ENCODE measurements at regions not wholly inside any gene's neighbourhood (a gene's known extent, or its start where the extent isn't known, plus 50 kb on each side); places are given as distances from the start of the nearest gene placed in this dataset.

GRCh38 chr11:116229236-116229970, 543.4 kb downstream of the BUD13 start:
- TF ChIP-seq, protein P1, sequence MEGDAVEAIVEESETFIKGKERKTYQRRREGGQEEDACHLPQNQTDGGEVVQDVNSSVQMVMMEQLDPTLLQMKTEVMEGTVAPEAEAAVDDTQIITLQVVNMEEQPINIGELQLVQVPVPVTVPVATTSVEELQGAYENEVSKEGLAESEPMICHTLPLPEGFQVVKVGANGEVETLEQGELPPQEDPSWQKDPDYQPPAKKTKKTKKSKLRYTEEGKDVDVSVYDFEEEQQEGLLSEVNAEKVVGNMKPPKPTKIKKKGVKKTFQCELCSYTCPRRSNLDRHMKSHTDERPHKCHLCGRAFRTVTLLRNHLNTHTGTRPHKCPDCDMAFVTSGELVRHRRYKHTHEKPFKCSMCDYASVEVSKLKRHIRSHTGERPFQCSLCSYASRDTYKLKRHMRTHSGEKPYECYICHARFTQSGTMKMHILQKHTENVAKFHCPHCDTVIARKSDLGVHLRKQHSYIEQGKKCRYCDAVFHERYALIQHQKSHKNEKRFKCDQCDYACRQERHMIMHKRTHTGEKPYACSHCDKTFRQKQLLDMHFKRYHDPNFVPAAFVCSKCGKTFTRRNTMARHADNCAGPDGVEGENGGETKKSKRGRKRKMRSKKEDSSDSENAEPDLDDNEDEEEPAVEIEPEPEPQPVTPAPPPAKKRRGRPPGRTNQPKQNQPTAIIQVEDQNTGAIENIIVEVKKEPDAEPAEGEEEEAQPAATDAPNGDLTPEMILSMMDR (IDR thresholded peaks at IDR 0.05): no peak
- no peak for TF ChIP-seq POLR2A (IDR thresholded peaks at IDR 0.05)
